HFFc6 (cell line): ENCODE measurements at regions not wholly inside any gene's neighbourhood (a gene's known extent, or its start where the extent isn't known, plus 50 kb on each side); places are given as distances from the start of the nearest gene placed in this dataset.
A peak's percentile ranks its signal among the peaks of the same experiment; 100 is the strongest.
"Not testable (repeated sequence)": the region's sequence is repeated elsewhere in the genome, so short reads cannot be mapped to it uniquely, and the experiment has no call there.

ENCODE experiments used
- DNase-seq: peaks from one replicate; pipeline ENCODE4 v3.0.0-alpha.2; 2018
- H3K27ac Mint-ChIP-seq: 2 replicates; pipeline ENCODE4 v1.8.0; 2020; ENCODE audit warnings: mild to moderate bottlenecking, mixed read lengths
- H3K27me3 Mint-ChIP-seq: 2 replicates; pipeline ENCODE4 v1.8.0; 2021; ENCODE audit warnings: mild to moderate bottlenecking, moderate library complexity, mixed read lengths; ENCODE audit not compliant: insufficient read depth
- H3K36me3 Mint-ChIP-seq: 2 replicates; pipeline ENCODE4 v1.8.0; 2021; ENCODE audit warnings: low read depth, mixed read lengths
- H3K4me1 Mint-ChIP-seq: 2 replicates; pipeline ENCODE4 v1.8.0; 2020; ENCODE audit warnings: low read depth, mixed read lengths
- H3K4me3 Mint-ChIP-seq: 2 replicates; pipeline ENCODE4 v1.8.0; 2020; ENCODE audit warnings: mild to moderate bottlenecking, moderate library complexity, mixed read lengths
- H3K9me3 Mint-ChIP-seq: 2 replicates; pipeline ENCODE4 v1.8.0; 2020; ENCODE audit warnings: mild to moderate bottlenecking, mixed read lengths
- TF ChIP-seq, protein P1 (sequence below): fragments of 200-600 bp; sonication (generic); IDR thresholded peaks from 2 replicates; pipeline ENCODE4 v1.5.0; 2021; ENCODE audit warnings: antibody characterized with exemption, mild to moderate bottlenecking

DNA sequence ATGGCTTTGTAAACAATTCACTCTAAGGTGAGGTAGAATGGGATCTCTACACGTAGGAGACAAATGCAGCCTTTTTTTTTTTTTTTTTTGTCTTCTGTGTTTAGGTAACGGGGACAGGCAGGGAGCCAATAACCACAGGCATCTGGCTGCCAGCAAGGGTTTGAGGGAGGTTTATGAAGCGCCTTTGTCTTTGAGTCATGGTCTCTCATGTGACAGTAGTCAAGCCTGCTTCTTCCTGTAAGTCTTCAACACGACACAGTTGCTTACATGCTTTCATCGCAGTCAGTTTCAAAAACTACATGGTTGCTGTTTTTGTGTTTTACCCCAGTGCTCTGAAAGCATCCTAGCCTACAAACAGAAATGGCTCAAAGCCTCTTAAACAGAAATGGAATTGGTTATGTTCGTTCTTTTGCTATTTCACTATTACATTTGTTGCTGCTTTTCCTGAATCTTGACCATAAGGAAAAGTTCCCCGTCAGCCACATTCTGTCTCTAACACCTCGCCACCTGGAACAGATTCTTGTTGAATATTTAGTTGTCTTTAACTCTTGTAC lies 127.8 kb upstream of the METTL14 start:
- peak overlapping the region; percentile 37; the same call in 1 of the 2 replicates for H3K27ac Mint-ChIP-seq
- H3K4me3 Mint-ChIP-seq, result peak overlapping the region; percentile 63; the same call in 1 of the 2 replicates
- H3K36me3 Mint-ChIP-seq, result no peaks in the 10 kb centered on the region

DNA sequence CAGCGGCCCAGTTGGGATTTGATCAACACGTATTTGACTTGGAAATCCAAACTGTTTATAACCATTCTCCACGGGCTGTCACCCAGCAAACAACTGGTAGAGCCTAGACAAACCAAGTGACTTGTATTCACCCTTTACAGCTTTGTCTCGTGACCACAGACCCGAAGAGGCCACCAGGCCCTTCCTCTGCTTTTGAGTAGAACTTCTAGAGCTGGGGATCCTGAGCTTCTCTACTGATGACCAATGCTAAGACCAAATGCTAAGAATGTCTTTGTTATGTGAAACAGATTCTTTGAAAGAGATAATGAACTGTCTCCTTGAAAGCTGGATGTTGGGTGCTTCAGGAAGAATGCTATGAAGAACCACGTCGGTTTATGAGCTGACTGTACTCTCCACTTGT lies 127.0 kb upstream of the METTL14 start:
- DNase-seq, result peak; percentile 17
- not testable (repeated sequence) for H3K36me3 Mint-ChIP-seq, H3K27me3 Mint-ChIP-seq, H3K4me3 Mint-ChIP-seq, H3K27ac Mint-ChIP-seq, H3K9me3 Mint-ChIP-seq
- peaks cover 15% of the 10 kb centered on the region for H3K4me1 Mint-ChIP-seq

More for the DNA sequence above, 127.8 kb upstream of the METTL14 start:
- Mint-ChIP-seq H3K9me3 (no peaks in the 10 kb centered on the region), H3K27me3 (peaks cover 3% of the 10 kb centered on the region), H3K4me1 (peaks cover 15% of the 10 kb centered on the region)
- TF ChIP-seq, protein P1, sequence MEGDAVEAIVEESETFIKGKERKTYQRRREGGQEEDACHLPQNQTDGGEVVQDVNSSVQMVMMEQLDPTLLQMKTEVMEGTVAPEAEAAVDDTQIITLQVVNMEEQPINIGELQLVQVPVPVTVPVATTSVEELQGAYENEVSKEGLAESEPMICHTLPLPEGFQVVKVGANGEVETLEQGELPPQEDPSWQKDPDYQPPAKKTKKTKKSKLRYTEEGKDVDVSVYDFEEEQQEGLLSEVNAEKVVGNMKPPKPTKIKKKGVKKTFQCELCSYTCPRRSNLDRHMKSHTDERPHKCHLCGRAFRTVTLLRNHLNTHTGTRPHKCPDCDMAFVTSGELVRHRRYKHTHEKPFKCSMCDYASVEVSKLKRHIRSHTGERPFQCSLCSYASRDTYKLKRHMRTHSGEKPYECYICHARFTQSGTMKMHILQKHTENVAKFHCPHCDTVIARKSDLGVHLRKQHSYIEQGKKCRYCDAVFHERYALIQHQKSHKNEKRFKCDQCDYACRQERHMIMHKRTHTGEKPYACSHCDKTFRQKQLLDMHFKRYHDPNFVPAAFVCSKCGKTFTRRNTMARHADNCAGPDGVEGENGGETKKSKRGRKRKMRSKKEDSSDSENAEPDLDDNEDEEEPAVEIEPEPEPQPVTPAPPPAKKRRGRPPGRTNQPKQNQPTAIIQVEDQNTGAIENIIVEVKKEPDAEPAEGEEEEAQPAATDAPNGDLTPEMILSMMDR, result no peak
- peak; percentile 73 for DNase-seq

DNA sequence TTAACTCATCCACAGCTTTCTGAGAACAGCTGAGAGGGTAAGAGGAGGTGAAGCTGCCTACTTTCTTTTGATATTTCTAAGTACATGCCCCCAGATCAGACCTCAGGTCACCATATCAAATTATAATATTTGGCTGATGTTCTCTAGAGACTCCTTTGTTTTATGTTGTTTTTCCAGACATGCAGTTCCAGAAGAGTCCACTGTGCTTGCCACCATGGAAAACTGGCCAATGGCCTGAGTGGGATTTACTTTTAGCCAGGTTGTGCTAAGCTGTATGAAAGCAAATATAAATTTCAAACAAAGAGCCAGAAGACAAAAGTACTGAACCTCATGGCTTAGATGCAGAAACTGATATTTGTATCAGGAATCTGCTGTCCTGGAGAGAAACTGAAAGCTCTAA lies 123.6 kb upstream of the METTL14 start:
- H3K27me3 Mint-ChIP-seq, DNase-seq, H3K4me3 Mint-ChIP-seq, H3K9me3 Mint-ChIP-seq, H3K36me3 Mint-ChIP-seq, H3K27ac Mint-ChIP-seq: not testable (repeated sequence)
- H3K4me1 Mint-ChIP-seq, result peaks cover 20% of the 10 kb centered on the region
- TF ChIP-seq, protein P1, result peak; percentile 43

DNA sequence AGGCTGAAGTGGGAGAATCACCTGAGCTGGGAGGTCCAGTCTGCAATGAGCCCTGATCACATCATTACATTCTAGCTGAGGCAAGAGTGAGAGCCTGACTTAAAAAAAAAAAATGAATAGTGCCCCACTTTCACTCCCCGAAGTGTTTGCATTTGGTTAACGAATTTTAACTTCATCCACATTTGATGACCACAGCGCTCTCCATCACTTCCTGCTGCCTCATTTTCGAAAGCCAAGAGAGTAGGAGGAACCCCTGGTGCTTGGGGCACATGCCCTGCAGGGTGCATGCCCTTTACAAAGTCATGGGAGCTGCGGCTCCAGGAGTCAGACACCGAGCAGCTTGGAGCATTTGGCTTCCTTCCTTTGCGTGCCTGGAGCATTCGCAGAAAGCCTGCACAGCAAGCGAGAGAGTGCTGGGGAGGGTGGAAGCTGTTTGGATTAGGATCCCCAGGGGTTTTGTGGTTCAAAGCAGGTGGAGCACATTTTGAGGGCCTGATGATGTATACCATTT lies 119.1 kb upstream of the METTL14 start:
- not testable (repeated sequence) for H3K4me1 Mint-ChIP-seq, H3K9me3 Mint-ChIP-seq, H3K27ac Mint-ChIP-seq, H3K27me3 Mint-ChIP-seq, H3K36me3 Mint-ChIP-seq
- peak; percentile 8 for DNase-seq
- H3K4me3 Mint-ChIP-seq, result peak overlapping the region; percentile 14; the same call in 1 of the 2 replicates

DNA sequence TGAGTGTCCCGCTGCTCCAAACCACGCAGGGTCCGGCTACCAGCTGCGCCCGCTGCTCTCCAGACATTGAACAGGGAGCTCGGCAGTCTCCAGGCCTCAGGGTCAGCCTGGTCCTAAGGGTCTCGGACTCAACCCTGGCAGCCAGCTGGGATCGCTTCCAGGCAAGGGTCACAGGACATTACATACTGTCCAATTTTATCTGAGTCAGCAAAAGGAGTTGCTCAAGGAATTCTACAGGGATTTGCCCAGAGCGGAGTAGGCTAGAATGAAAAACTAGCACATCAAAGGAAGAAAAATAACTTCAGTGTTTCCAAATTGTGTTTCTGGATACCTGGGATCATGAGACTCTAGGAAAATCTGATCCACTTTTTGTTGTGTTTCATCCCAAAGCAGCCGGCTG lies 112.2 kb upstream of the METTL14 start:
- not testable (repeated sequence) for H3K4me3 Mint-ChIP-seq, H3K36me3 Mint-ChIP-seq, H3K27me3 Mint-ChIP-seq, DNase-seq, H3K27ac Mint-ChIP-seq, H3K9me3 Mint-ChIP-seq
- H3K4me1 Mint-ChIP-seq, result peaks cover 20% of the 10 kb centered on the region

DNA sequence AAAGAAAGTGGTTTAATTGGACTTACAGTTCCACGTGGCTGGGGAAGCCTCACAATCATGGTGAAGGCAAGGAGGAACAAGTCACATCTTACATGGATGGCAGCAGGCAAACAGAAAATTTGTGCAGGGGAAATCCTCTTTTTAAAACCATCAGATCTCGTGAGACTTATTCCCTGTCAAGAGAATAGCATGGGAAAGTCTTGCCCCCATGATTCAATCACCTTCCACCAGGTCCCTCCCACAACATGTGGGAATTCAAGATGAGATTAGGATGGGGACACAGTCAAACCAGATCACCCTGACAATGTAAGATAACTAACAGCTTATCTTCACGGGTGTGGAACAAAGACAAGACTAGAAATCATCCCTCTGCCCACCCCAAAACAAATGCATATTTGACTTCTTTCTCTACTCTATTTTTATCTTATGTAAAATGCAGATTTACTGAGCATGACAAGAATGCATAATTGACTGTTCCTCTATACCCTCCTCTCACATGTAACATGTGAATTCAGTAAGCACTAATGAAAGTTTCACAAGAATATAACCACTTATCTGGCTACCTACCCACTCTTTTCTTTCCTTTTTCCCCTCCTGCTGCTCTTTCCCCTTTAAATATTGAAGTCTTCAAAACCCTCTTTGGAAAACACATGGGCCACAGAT lies 110.8 kb upstream of the METTL14 start:
- H3K36me3 Mint-ChIP-seq, DNase-seq, H3K4me3 Mint-ChIP-seq, H3K27me3 Mint-ChIP-seq, H3K9me3 Mint-ChIP-seq: not testable (repeated sequence)
- H3K27ac Mint-ChIP-seq, result peak overlapping the region; percentile 30; the same call in 1 of the 2 replicates
- H3K4me1 Mint-ChIP-seq, result peaks cover 20% of the 10 kb centered on the region

DNA sequence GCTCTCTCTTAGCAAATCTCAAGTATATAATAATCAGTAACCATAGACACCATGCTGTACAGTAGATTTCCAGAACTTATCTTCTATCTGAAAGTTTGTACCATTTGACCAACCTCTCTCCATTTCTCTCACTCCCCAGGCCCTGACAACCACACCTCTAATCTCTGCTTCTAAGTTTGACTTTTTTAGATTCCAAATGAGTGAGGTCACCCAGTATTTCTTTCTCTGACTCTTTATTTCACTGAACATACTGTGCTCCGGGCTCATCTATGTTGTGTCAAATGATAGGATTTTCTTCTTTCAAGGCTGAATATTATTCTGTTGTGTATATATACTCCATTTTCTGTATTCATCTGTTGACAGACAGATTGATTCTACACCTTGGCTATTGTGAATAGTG lies 110.1 kb upstream of the METTL14 start:
- not testable (repeated sequence) for H3K9me3 Mint-ChIP-seq, H3K4me3 Mint-ChIP-seq, H3K36me3 Mint-ChIP-seq, H3K27me3 Mint-ChIP-seq
- H3K27ac Mint-ChIP-seq, result peak overlapping the region; percentile 30
- DNase-seq, result peak; percentile 7
- peaks cover 20% of the 10 kb centered on the region for H3K4me1 Mint-ChIP-seq

DNA sequence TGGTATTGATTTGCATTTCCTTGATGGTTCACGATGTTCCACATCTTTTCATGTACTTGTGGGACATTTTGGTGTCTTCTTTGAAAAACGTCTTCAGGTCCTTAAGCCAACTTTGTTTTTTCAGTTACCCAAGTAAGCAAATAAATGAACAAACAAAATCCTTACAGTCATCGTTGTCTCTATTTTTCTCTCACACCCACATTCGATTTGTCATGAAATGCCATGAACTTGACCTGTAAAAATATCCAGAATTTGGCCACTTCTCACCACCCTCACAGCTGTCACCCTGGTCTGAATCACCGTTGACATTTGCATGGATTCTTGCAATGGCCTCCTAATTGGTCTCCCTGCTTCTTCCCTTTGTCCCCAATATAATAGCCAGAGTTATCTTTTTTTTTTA lies 109.5 kb upstream of the METTL14 start:
- H3K27ac Mint-ChIP-seq, H3K9me3 Mint-ChIP-seq, DNase-seq, H3K36me3 Mint-ChIP-seq, H3K27me3 Mint-ChIP-seq, H3K4me3 Mint-ChIP-seq: not testable (repeated sequence)
- peaks cover 20% of the 10 kb centered on the region for H3K4me1 Mint-ChIP-seq

DNA sequence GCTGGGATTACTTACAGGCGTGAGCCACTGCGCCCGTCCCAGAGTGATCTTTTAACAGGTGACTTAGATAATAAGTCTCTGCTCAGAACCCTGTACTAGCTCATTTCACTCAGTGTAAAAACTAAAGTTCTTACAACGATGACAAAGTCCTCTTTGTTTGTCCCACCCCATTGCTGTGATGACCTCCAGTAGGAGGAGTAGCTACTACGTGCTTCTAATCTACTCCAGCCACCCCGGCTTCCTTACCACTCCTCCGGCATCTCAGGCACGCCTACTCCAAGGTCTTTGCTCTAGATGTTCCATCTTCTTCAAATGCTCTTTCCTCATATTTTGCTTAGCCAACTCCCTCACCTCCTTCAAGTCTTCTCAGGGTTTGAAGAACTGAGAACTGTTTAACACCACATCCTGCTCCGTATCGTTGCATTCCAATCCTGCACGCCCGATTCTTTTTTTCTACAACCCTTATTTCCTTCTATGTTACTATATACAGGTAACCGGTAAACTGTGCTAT lies 108.4 kb upstream of the METTL14 start:
- DNase-seq, H3K36me3 Mint-ChIP-seq, H3K27ac Mint-ChIP-seq, H3K9me3 Mint-ChIP-seq, H3K4me3 Mint-ChIP-seq, H3K27me3 Mint-ChIP-seq: not testable (repeated sequence)
- H3K4me1 Mint-ChIP-seq, result peaks cover 20% of the 10 kb centered on the region
